ENCODE measurements at regions not wholly inside any gene's neighbourhood (a gene's known extent, or its start where the extent isn't known, plus 50 kb on each side); places are given as distances from the start of the nearest gene placed in this dataset.

GRCh38 chr12:16670456-16671050 lies 64.6 kb upstream of the LMO3 start:
- no peak for DNase-seq

GRCh38 chr12:16669756-16670155 lies 63.8 kb upstream of the LMO3 start:
- DNase-seq = no peak

GRCh38 chr12:16668198-16668597 lies 62.2 kb upstream of the LMO3 start:
- DNase-seq = peak; percentile 14

- DNase-seq = no peak
Observed at GRCh38 chr12:16658699-16659098, 52.7 kb upstream of the LMO3 start.

Data from DMS53 (cell line).